SKM-1 (cell line): ENCODE measurements at regions not wholly inside any gene's neighbourhood (a gene's known extent, or its start where the extent isn't known, plus 50 kb on each side); places are given as distances from the start of the nearest gene placed in this dataset.
A peak's percentile ranks its signal among the peaks of the same experiment; 100 is the strongest.
"Not testable (repeated sequence)": the region's sequence is repeated elsewhere in the genome, so short reads cannot be mapped to it uniquely, and the experiment has no call there.

Experiments
- DNase-seq: peaks from one replicate; lab custom pipeline; 2025; ENCODE audit not compliant: unreplicated experiment; lab: John Stamatoyannopoulos, UW

GRCh38 chr2:195537811-195538210 lies 119.2 kb upstream of the SLC39A10 start:
- no peak for DNase-seq

- DNase-seq: no peak
Measured at GRCh38 chr2:195536906-195537305, 120.1 kb upstream of the SLC39A10 start.

GRCh38 chr2:195535911-195536522 lies 121.0 kb upstream of the SLC39A10 start:
- peak; percentile 85 for DNase-seq

GRCh38 chr2:195534971-195535370 lies 122.1 kb upstream of the SLC39A10 start:
- DNase-seq: no peak

- DNase-seq: no peak
Measured at GRCh38 chr2:195533771-195534642, 123.0 kb upstream of the SLC39A10 start.

GRCh38 chr2:195532628-195533271 lies 124.3 kb upstream of the SLC39A10 start:
- no peak for DNase-seq

GRCh38 chr2:195532255-195532627 lies 124.8 kb upstream of the SLC39A10 start:
- DNase-seq: no peak

GRCh38 chr2:195531754-195532153 lies 125.3 kb upstream of the SLC39A10 start:
- no peak for DNase-seq

GRCh38 chr2:195523242-195523641 lies 133.8 kb upstream of the SLC39A10 start:
- not testable (repeated sequence) for DNase-seq

- no peak for DNase-seq
Measured at GRCh38 chr2:195521589-195521988, 135.4 kb upstream of the SLC39A10 start.

GRCh38 chr2:195520671-195521155 lies 136.3 kb upstream of the SLC39A10 start:
- no peak for DNase-seq

- DNase-seq: no peak
Measured at GRCh38 chr2:195515551-195515950, 141.5 kb upstream of the SLC39A10 start.

GRCh38 chr2:195514365-195514764 lies 142.7 kb upstream of the SLC39A10 start:
- DNase-seq: no peak

GRCh38 chr2:195513119-195513518 lies 143.9 kb upstream of the SLC39A10 start:
- DNase-seq: no peak

GRCh38 chr2:195509551-195509950 lies 147.5 kb upstream of the SLC39A10 start:
- no peak for DNase-seq

GRCh38 chr2:195508139-195508455 lies 148.9 kb upstream of the SLC39A10 start:
- no peak for DNase-seq

- no peak for DNase-seq
Measured at GRCh38 chr2:195507447-195508138, 149.4 kb upstream of the SLC39A10 start.

- no peak for DNase-seq
Measured at GRCh38 chr2:195505701-195506100, 151.3 kb upstream of the SLC39A10 start.

- no peak for DNase-seq
Measured at GRCh38 chr2:195503208-195503607, 153.8 kb upstream of the SLC39A10 start.

- DNase-seq: no peak
Measured at GRCh38 chr2:195501746-195502145, 155.3 kb upstream of the SLC39A10 start.

GRCh38 chr2:195500879-195501278 lies 156.1 kb upstream of the SLC39A10 start:
- no peak for DNase-seq
